Peyer's patch (tissue), 4 donors: ENCODE measurements at regions not wholly inside any gene's neighbourhood (a gene's known extent, or its start where the extent isn't known, plus 50 kb on each side); places are given as distances from the start of the nearest gene placed in this dataset.

ENCODE experiments used
- DNase-seq, 3 donors: peaks; one replicate each; pipeline ENCODE4 v3.0.0-alpha.2; 2017 to 2019
- H3K27ac ChIP-seq, 4 donors: fragments of 200-600 bp; sonication (generic); one replicate each; pipeline ENCODE4 v1.5.1; 2016 to 2019
- H3K27me3 ChIP-seq, 2 donors: fragments of 200-600 bp; sonication (generic); one replicate each; pipeline ENCODE4 v1.5.1; 2019
- H3K36me3 ChIP-seq, 3 donors: fragments of 200-600 bp; sonication (generic); one replicate each; pipeline ENCODE4 v1.5.1; 2016 to 2019
- H3K4me1 ChIP-seq, 4 donors: fragments of 200-600 bp; sonication (generic); one replicate each; pipeline ENCODE4 v1.5.1; 2016 to 2019
- H3K4me3 ChIP-seq, 4 donors: fragments of 200-600 bp; sonication (generic); 1 replicate in 3 of 4; 2 replicates in 1 of 4; pipeline ENCODE4 v1.5.1; 2016 to 2019; ENCODE audit warnings: mild to moderate bottlenecking in 1 of 4
- H3K9me3 ChIP-seq, 4 donors: fragments of 200-600 bp; sonication (generic); one replicate each; pipeline ENCODE4 v1.5.1; 2016 to 2019; ENCODE audit warnings: mild to moderate bottlenecking in 1 of 4
- CTCF ChIP-seq, 6 experiments: fragments of 450-650 bp in 4 of 6; fragments of 200-600 bp in 2 of 6; sonication (generic) in 1 of 6; IDR thresholded peaks; one replicate each; pipeline ENCODE4 v1.5.1; 2017 to 2019; ENCODE audit warnings: antibody characterized with exemption in 6 of 6, mild to moderate bottlenecking in 3 of 6, moderate library complexity in 1 of 6
- POLR2A ChIP-seq, 2 donors: fragments of 450-650 bp; IDR thresholded peaks; one replicate each; pipeline ENCODE4 v1.5.1; 2017; ENCODE audit warnings: antibody characterized with exemption in 2 of 2, mild to moderate bottlenecking in 2 of 2, moderate library complexity in 2 of 2

GRCh38 chr7:124557587-124557986 is 208.0 kb downstream of the GPR37 start:
- no peak overlapping the region for H3K4me3 ChIP-seq
- no peaks in the 10 kb centered on the region for H3K9me3 ChIP-seq

GRCh38 chr7:124557101-124557500 is 208.5 kb downstream of the GPR37 start:
- no peaks in the 10 kb centered on the region for H3K9me3 ChIP-seq
- no peaks in the 10 kb centered on the region for H3K36me3 ChIP-seq
- DNase-seq, result no peak
- H3K27ac ChIP-seq, result no peak overlapping the region
- H3K4me3 ChIP-seq, result no peak overlapping the region
- H3K4me1 ChIP-seq, result no peaks in the 10 kb centered on the region
- TF ChIP-seq POLR2A (IDR thresholded peaks at IDR 0.05) (no peak), CTCF (IDR thresholded peaks at IDR 0.05) (no peak)
- H3K27me3 ChIP-seq, result no peaks in the 10 kb centered on the region

More at GRCh38 chr7:124557587-124557986, 208.0 kb downstream of the GPR37 start:
- no peak overlapping the region for H3K27ac ChIP-seq
- H3K4me1 ChIP-seq, result no peaks in the 10 kb centered on the region
- H3K27me3 ChIP-seq, result no peaks in the 10 kb centered on the region
- no peak for DNase-seq
- no peaks in the 10 kb centered on the region for H3K36me3 ChIP-seq
- no peak for TF ChIP-seq CTCF (IDR thresholded peaks at IDR 0.05)
- TF ChIP-seq POLR2A (IDR thresholded peaks at IDR 0.05), result no peak

- no peaks in the 10 kb centered on the region for H3K27me3 ChIP-seq
- TF ChIP-seq POLR2A (IDR thresholded peaks at IDR 0.05), result no peak
- TF ChIP-seq CTCF (IDR thresholded peaks at IDR 0.05), result no peak
- no peaks in the 10 kb centered on the region for H3K4me1 ChIP-seq
- H3K4me3 ChIP-seq, result no peak overlapping the region
- no peaks in the 10 kb centered on the region for H3K9me3 ChIP-seq
- no peaks in the 10 kb centered on the region for H3K36me3 ChIP-seq
- no peak overlapping the region for H3K27ac ChIP-seq
- DNase-seq, result no peak
Measured at GRCh38 chr7:124553502-124553901, 212.1 kb downstream of the GPR37 start.

- H3K4me3 ChIP-seq, result no peak overlapping the region
- TF ChIP-seq POLR2A (IDR thresholded peaks at IDR 0.05) (no peak), CTCF (IDR thresholded peaks at IDR 0.05) (no peak)
- no peaks in the 10 kb centered on the region for H3K4me1 ChIP-seq
- H3K27ac ChIP-seq, result no peak overlapping the region
- H3K36me3 ChIP-seq, result no peaks in the 10 kb centered on the region
- H3K9me3 ChIP-seq, result no peaks in the 10 kb centered on the region
- no peak for DNase-seq
- H3K27me3 ChIP-seq, result no peaks in the 10 kb centered on the region
Measured at GRCh38 chr7:124552217-124552616, 213.4 kb downstream of the GPR37 start.

- DNase-seq, result no peak
- TF ChIP-seq POLR2A (IDR thresholded peaks at IDR 0.05), result no peak
- TF ChIP-seq CTCF (IDR thresholded peaks at IDR 0.05), result no peak
- no peaks in the 10 kb centered on the region for H3K4me1 ChIP-seq
- no peaks in the 10 kb centered on the region for H3K9me3 ChIP-seq
- no peak overlapping the region for H3K4me3 ChIP-seq
- H3K27me3 ChIP-seq, result no peaks in the 10 kb centered on the region
- no peaks in the 10 kb centered on the region for H3K36me3 ChIP-seq
- no peak overlapping the region for H3K27ac ChIP-seq
Measured at GRCh38 chr7:124550036-124550435, 215.6 kb downstream of the GPR37 start.

- H3K4me3 ChIP-seq, result no peak overlapping the region
- TF ChIP-seq POLR2A (IDR thresholded peaks at IDR 0.05), result no peak
- TF ChIP-seq CTCF (IDR thresholded peaks at IDR 0.05), result no peak
- H3K9me3 ChIP-seq, result no peaks in the 10 kb centered on the region
- no peaks in the 10 kb centered on the region for H3K27me3 ChIP-seq
- H3K36me3 ChIP-seq, result no peaks in the 10 kb centered on the region
- no peak overlapping the region for H3K27ac ChIP-seq
- H3K4me1 ChIP-seq, result no peaks in the 10 kb centered on the region
- no peak for DNase-seq
Measured at GRCh38 chr7:124542476-124542875, 223.1 kb downstream of the GPR37 start.
